Skin epidermis (tissue), 12 donors: ENCODE measurements at regions not wholly inside any gene's neighbourhood (a gene's known extent, or its start where the extent isn't known, plus 50 kb on each side); places are given as distances from the start of the nearest gene placed in this dataset.

Experiments used
- H3K27ac ChIP-seq, 21 experiments: fragments of 200-600 bp; sonication (generic) in 11 of 21; one replicate each; pipeline ENCODE4 v1.5.0; 2020; ENCODE audit warnings: mild to moderate bottlenecking in 3 of 21, inconsistent platforms in 2 of 21, moderate library complexity in 2 of 21
- H3K4me3 ChIP-seq, 7 experiments: fragments of 200-600 bp; sonication (generic) in 2 of 7; one replicate each; pipeline ENCODE4 v1.5.0; 2020; ENCODE audit warnings: inconsistent platforms in 2 of 7, mild to moderate bottlenecking in 2 of 7, moderate library complexity in 1 of 7

DNA sequence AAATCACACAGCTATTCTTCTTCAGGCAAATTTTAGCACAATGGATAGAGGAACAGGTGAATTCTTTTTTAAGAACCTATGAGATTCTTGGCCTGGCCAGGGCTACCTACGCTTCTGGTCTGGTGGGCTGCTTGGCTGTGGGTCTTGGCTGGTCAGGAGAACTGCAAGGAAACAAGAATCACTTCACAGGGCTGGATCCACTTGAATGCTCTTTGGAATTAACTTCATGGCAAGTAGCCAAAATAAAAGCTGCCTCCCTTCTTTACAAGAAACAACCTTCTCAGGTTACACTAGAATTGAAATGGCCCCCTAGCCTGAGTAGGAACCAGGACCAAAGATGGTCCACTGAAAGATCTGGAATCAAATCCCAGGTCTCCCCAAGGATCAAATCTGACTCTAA is 519.1 kb downstream of the IQCM start:
- Histone ChIP-seq H3K27ac (no peak overlapping the region), H3K4me3 (no peak overlapping the region)

DNA sequence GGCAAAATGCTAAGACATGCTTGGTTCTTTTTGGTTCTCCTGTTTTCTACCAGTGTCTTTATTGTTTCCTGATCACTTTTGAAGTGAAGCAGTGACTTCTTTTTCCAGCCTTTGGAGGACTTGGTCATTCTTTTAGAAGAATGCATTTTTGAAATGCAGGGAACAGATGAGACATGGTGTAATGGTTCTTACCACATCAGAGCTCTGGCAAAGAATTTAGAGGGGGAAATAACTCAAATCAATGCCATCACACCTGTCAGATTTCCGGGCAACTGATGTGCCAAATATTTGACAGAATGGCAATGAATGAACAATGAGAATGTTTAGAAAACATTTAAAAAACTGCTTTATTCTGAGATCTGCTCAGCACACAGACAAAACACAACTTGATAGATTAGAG is 519.6 kb downstream of the IQCM start:
- H3K27ac ChIP-seq, result no peak overlapping the region
- H3K4me3 ChIP-seq, result no peak overlapping the region

DNA sequence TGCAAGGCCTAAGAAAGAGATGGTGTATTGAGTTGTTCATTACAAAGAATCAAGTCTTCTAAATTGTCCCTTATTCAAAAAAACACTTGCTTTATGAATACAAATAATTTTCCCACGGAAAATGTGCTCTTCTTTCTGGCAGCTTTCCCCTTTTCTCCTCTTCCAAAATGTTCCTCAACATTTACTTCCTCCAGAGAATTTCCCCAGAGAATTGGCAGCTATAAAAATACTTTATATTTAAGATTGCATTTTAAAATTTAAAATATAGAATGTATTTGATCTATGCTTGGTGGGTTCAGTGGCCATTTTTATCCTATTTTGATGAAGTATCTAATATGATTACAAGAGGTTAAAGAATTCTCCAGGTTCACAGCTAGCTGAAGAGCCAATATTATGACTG is 521.0 kb downstream of the IQCM start:
- Histone ChIP-seq H3K4me3 (no peak overlapping the region), H3K27ac (no peak overlapping the region)

DNA sequence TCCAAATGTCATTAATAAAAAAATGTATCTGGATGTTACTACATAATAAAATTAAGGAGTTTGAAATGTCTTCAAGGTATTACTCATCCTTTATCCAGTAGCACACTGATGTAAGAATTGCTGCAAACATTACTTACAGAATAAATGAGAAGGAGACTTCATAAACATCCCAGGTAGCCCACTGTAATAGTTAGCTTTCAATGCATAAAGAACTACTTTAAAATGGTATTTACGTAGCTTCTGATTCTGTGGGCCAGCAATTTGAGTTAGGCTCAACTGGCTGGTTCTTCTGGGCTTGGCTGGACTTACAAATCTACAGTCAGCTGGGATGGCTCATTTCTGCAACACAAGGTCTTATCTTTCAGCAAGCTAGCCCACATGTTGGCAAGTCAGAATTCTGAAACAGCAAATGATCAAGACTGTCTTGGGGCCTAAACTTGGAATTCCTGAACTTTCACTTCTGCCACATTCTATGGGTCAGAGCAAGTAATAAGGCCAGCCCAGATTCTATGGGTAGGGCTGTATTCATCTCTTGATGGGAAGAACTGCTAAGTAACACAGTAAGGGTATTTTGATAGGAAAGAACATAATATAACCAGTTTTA is 522.5 kb downstream of the IQCM start:
- Histone ChIP-seq H3K4me3 (no peak overlapping the region), H3K27ac (no peak overlapping the region)

DNA sequence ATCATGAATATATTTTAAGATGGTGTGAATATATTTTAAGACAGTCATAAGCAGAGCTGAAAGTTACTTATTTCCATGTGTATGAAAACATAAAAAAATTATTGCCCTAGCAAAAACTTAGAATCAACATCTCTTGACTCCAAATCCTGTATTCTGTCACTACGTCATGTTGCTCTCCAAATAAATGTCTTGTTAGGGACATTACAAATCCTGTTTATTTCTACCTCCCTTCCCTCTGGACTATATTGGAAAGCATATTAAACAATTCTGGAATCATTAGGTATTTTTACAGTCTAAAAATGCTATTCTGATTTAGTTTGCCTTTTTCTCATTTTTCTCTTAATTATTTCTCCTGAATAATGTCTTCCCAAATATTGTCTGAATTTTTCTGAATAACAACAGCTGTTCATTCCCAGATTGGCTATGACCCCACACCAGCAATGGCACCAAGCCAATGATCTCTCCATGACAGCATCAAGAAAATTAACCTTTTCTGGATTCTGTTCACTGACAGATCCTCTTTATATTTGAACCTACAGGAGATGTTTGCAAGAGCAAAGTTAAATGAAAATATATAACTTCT is 523.1 kb downstream of the IQCM start:
- no peak overlapping the region for H3K27ac ChIP-seq
- no peak overlapping the region for H3K4me3 ChIP-seq

DNA sequence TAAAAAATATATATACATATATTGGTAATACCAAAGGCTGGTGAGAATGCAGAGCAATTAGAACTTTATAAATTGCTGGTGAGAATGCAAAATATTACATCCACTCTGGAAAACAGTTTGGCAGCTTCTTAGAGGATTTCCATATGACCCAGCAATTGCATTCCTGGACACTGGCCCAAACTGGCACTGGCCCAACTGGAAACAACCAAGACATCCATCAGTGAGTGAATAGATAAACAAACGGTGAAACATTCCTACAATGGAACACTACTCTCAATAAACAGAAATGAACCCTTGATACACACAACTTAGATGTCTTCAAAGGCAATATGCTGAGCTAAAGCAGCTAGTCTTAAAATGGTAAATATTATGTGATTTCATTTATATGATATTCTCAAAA is 524.2 kb downstream of the IQCM start:
- Histone ChIP-seq H3K4me3 (no peak overlapping the region), H3K27ac (no peak overlapping the region)

DNA sequence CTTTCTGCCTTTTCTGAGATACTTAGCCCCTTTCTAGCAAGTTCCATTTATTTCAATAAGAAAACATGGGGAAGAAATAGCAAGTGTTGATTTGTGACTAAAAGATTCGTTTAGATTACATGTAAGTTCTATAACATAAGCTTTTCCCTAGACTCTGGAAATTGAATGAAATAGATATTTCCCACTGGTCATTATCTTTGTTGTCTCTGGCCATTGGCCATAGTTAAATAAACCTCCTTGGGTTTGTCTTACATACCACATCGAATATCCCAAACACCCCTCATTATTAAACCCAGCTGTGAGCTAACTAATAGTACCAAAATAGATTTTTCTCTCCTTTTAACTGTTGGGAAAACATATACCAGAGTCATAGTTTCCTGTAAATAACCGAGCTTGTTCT is 534.8 kb downstream of the IQCM start:
- Histone ChIP-seq H3K27ac (no peak overlapping the region), H3K4me3 (no peak overlapping the region)

DNA sequence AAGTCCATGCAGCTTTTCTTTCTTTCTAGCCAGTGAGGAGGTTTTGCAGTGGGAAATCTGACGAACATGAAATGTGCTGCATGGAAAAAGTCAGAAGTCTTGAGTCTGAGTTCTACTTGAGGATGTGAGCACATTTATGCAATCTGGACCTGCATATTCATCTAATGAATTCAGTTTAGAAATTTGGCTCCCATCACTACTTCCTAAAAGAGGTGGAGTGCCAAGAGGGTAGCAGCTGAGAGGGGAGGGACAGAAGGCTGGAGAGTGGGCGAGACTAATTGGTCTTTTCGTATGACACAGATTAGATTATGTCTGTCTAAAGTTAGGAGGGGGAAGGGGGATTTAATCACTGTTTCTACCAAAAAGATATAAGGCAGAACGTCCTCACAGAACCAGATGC is 535.9 kb downstream of the IQCM start:
- Histone ChIP-seq H3K4me3 (no peak overlapping the region), H3K27ac (no peak overlapping the region)

DNA sequence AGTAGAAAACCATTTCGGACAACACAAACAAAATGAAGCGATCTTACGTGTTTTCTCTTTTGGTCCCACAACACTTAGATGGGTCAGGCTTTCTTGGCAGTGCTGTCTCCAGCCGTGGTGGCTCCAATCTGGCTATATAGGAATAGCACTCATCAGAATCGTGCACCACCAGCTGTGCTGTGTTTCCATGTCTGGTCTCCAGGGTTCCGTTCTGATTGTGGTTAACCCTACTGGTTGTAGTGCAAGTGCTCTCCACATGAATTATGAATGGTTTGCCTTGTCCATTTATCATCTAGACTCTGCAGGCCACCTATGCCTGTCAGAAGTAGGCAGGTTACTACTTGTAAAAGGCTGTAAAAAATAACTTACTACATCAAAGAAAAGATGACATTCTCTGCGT is 536.3 kb downstream of the IQCM start:
- H3K27ac ChIP-seq, result no peak overlapping the region
- H3K4me3 ChIP-seq, result no peak overlapping the region

DNA sequence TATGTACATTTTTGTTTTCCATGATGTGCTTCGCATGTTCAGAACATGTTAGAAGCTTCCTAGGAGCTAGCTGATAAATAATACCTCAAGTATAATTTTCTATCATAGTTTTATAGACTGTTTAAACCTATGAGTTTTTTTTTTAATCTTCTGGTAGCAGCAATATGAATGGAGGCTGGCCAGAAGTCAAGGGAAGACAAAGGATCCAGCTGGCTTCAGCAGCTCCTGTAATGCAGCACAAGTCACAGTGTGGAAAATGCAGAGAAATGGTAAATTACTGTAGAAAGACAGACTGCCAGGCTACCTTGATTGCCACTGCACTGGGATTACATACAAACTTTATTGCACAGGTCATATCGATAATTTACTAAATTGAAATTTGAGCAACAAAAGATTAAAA is 537.9 kb downstream of the IQCM start:
- H3K4me3 ChIP-seq, result no peak overlapping the region
- no peak overlapping the region for H3K27ac ChIP-seq

DNA sequence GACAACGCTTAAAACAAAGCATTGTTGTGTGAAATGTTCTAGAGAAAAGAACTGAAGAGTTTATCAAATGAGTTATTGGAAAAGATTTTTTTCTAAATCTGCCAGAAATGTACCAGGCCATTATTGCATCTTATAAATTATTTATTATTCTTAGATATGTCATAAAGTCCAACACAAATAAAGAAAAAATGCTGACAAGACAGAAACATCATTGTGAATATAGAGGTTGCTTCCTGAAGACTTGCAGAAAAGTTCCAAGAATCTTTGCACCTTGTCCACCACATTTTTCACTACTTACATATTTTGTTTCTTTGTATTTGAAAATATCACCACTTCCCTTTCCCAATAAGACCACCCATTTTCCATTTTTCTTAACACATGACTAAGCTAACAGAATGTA is 545.8 kb downstream of the IQCM start:
- H3K4me3 ChIP-seq, result no peak overlapping the region
- H3K27ac ChIP-seq, result no peak overlapping the region

DNA sequence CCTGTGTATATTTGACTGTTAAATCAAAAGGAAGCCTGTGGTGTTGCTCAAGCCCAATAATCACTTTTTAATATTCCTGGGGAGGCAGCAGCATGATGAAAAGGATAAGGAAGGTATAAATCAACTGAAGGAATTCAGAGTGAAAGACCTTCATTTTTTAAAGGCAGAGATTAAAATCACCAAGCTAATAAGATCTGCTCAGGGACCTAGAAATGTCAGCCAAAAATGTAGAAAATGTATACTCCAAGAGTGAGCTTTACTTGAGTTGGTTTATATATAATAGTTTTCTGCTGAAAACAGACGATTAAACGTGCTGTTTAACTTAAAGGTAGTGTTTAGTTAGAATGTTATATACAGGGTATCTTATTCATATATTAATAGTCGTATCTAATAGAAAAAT is 549.3 kb downstream of the IQCM start:
- no peak overlapping the region for H3K4me3 ChIP-seq
- no peak overlapping the region for H3K27ac ChIP-seq

DNA sequence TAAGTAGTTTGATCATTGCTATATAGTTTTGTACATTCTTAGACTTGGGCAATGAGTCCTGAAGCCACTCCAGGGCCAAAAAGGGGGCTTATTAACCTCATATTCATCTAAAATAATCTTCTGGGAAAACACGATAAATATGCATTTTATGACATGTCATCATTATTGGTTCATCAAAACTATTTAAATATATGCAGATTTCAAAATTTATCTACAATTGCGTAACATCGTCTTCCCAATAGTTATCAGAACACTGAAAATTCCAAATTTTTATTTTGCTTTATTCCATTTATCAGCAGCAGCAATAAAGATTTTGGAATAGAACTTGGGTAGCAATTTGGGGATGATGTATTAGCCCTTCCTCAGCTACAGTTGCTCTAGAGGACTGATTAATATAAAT is 550.0 kb downstream of the IQCM start:
- no peak overlapping the region for H3K4me3 ChIP-seq
- no peak overlapping the region for H3K27ac ChIP-seq

DNA sequence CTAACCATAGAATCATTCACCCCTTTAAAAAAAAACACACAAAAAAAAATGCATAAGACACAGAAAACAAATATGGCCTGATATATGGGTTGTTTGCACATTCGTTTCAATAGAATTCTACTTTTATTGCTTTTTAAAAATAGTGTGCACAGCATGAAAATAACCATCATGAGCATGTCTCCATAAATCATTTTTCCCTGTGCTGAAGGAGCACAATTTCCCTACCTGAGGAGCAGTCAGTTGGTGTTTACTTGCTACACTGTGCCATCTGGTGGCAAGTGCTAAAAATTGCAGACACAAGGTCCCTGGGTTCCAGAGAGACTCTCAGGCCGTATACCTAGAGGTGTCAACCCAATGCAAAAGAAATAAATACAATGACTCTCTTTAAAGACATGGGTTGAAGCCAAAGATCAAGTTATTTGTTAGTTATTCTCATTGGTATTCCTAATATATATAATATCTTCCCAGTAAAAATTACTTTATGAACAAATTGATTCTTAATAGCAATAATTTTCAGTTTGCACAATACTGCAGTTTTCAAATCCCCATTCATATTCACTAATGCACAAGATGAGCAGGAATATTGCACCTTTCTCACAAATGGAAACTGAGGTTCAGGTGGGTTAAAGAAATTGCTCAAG is 551.4 kb downstream of the IQCM start:
- H3K27ac ChIP-seq, result no peak overlapping the region
- no peak overlapping the region for H3K4me3 ChIP-seq

DNA sequence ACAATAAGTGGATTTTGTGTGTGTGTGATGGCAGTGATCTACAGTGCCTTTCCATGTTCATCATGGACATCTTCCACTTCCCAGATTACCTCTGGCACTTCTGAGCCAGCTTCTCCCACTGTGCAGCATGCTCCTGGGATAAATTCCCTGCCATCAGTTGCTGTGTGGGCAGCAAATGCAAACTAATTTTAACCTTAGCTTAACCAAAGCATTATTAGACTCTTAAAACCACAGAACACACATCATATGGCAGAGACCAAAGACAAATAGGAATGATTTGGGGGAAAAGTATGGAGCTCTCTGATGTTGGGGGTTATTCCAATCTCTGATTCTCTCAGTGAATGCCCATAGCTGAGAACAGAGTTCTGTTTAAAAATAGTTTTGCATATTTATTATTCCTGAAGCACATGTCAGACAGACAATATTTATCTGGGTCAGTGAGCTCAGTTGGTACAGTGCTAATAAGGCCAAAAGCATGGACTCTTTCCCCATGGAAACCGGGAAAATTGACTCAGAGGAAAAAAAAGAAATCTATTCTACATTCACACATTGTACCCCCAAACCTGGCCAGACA is 567.4 kb downstream of the IQCM start:
- Histone ChIP-seq H3K4me3 (no peak overlapping the region), H3K27ac (no peak overlapping the region)

DNA sequence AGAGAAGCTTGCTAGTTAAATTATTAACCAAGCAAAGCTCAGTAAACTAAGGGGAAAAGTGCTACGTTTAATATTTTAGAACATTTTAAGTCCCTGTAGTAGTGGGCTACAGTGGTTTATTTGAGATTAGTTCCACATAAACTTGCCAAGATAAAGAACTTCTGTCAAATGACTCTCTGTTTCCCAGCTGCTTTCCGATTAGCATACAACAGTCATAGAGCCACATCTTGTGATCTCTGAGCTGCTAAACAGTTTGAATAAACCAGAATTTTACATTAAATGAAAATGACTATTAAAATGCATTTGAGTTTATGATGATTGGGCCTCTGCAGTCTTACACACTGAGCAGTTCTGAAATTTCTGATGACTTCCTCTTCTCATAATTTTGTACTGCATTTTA is 568.5 kb downstream of the IQCM start:
- Histone ChIP-seq H3K4me3 (no peak overlapping the region), H3K27ac (no peak overlapping the region)

DNA sequence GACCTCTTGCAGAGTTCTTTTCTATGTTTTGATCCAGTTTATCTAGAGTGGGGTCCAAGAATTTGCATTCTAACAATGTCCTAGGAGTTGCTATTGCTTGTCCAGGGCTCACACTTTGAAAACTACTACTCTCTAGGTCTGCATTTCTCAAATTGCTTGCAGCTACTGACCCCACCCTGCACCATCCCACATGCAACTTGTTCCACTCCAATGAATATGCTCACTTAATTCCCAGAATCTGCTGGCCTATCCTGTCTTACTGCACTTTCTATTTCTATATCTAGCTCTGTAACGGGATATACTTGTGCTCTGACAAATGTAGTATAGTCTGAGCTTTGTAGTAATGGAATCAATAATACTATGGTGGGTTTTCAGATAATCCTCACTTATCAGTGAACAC is 570.3 kb downstream of the IQCM start:
- H3K4me3 ChIP-seq, result no peak overlapping the region
- no peak overlapping the region for H3K27ac ChIP-seq

DNA sequence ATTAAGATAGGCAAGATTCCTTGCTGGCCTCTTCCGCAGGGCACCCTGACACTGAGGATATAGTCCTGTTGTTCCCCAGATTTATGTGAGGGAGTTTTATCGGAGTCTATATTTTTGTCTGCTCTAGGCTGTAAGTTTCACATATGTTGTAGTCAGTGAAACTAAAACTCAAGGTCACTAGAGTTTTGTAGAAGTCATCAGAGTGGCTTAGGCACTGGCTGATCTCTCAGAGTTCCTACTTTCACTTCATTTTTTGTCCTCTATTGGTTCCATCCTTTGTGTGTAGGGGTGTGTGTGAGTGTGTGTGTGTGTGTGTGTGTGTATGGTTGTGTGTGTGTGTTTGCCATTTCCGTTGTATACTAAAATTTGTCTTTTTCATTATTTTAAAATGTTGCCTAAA is 577.5 kb downstream of the IQCM start:
- H3K4me3 ChIP-seq, result no peak overlapping the region
- H3K27ac ChIP-seq, result no peak overlapping the region

DNA sequence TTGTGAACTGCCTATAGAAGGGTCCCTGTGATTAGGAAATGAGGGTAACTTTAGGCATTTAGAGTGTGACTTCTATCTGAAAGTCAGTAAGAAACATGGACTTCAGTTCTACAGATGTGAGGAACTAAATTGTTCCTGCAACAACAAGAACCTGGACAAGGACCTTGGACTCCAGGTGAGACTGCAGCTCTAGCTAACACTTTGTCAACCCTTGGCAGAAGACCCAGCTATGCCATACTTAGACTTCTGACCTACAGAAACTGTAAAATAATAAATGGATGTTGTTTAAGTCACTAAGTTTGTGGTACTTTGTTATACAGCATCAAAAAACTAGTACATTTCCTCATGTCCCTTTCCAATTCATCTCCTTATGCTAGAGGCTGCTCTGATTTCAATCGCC is 580.8 kb downstream of the IQCM start:
- Histone ChIP-seq H3K27ac (no peak overlapping the region), H3K4me3 (no peak overlapping the region)

DNA sequence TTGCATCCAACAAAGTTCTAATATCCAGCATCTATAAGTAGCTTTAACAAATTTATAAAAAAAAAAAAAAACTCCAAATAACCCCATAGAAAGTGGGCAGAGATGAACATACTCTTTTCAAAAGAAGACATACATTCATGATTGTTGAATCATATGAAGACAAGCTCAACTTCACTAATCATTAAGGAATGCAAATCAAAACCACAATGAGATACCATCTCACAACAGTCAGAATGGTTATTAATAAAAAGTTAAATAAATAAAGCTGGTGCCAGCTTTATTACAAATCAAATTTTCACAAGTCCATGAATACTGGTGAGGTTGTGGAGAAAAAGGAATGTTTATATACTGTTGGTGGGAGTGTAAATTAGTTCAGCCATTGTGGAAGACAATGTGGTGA is 592.0 kb downstream of the IQCM start:
- Histone ChIP-seq H3K4me3 (no peak overlapping the region), H3K27ac (no peak overlapping the region)

DNA sequence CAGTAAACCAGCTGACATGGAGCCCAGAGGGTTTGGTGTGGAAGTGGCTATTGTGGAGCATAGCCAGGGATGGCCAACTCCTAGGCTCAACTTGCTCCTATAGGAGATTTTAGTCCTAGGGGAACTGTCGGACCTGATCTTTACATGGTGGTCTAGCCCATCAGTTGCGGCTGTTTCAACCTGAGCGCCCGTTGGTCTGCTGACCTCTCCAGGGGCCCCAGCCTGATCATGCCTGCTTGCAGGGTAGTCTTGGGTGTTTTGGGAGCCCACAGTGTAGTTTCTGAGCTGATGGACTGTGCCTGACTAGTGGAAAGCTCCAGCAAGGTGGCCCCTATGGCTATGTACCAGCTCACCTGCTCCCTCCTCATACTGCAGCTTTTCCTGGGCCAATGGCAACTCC is 597.0 kb downstream of the IQCM start:
- no peak overlapping the region for H3K27ac ChIP-seq
- H3K4me3 ChIP-seq, result no peak overlapping the region

DNA sequence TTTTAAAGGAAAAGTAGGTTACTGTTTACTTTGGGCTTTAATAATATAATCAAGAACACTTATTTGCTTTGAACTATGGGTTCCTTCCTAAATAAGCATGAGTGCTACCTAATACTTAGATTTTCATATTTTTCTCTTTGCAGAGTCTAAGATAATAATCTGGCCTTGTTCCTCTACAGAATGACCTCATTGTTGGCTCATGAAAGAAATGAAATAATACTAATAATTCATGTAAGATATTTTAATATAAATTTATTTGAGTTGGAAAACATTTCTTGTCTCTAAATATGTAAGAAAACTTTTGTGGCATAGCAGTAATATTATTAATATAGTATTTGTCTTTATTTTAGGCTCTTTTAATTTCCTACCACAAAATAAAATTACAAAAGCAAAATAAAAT is 601.3 kb downstream of the IQCM start:
- no peak overlapping the region for H3K4me3 ChIP-seq
- H3K27ac ChIP-seq, result no peak overlapping the region
